HG02852 (cell line): ENCODE measurements at regions not wholly inside any gene's neighbourhood (a gene's known extent, or its start where the extent isn't known, plus 50 kb on each side); places are given as distances from the start of the nearest gene placed in this dataset.
"Not testable (repeated sequence)": the region's sequence is repeated elsewhere in the genome, so short reads cannot be mapped to it uniquely, and the experiment has no call there.

Experiments
- ATAC-seq: cut with Tn5 transposase; IDR thresholded peaks from one replicate; pipeline ENCODE4 v1.9.1; 2021; ENCODE audit warnings: mild to moderate bottlenecking, moderate library complexity; ENCODE audit not compliant: unreplicated experiment

GRCh38 chrX:34279866-34280560 is 147.9 kb upstream of the FAM47A start:
- no peak for ATAC-seq

GRCh38 chrX:34275699-34276098 is 143.6 kb upstream of the FAM47A start:
- no peak for ATAC-seq

GRCh38 chrX:34270434-34270833 is 138.3 kb upstream of the FAM47A start:
- no peak for ATAC-seq

GRCh38 chrX:34238896-34239295 is 106.8 kb upstream of the FAM47A start:
- ATAC-seq, result no peak

GRCh38 chrX:34230156-34230555 is 98.0 kb upstream of the FAM47A start:
- not testable (repeated sequence) for ATAC-seq

GRCh38 chrX:34227804-34228203 is 95.7 kb upstream of the FAM47A start:
- ATAC-seq, result no peak

- ATAC-seq, result no peak
Observed at GRCh38 chrX:34223574-34223973, 91.5 kb upstream of the FAM47A start.

GRCh38 chrX:34218063-34218462 is 85.9 kb upstream of the FAM47A start:
- no peak for ATAC-seq

- ATAC-seq, result no peak
Observed at GRCh38 chrX:34197946-34198345, 65.8 kb upstream of the FAM47A start.
